ENCODE measurements at regions not wholly inside any gene's neighbourhood (a gene's known extent, or its start where the extent isn't known, plus 50 kb on each side); places are given as distances from the start of the nearest gene placed in this dataset.

- no peaks in the 10 kb centered on the region for H4K20me1 ChIP-seq (ENCODE audit: control insufficient read depth, insufficient read depth)
- H3K36me3 ChIP-seq (ENCODE audit: control insufficient read depth in 2 of 2, insufficient read depth in 2 of 2, low read length in 1 of 2): no peaks in the 10 kb centered on the region
- TF ChIP-seq SP1 (IDR thresholded peaks at IDR 0.05; ENCODE audit: low read depth, low read length) (no peak), BCL3 (IDR thresholded peaks at IDR 0.05; ENCODE audit: borderline replicate concordance, insufficient read depth, low read depth, low read length, poor library complexity, severe bottlenecking) (no peak), TARDBP (IDR thresholded peaks at IDR 0.05; ENCODE audit: borderline replicate concordance) (no peak), YBX1 (IDR thresholded peaks at IDR 0.05) (no peak), IRF3 (IDR thresholded peaks at IDR 0.05) (no peak), SUPT20H (IDR thresholded peaks at IDR 0.05; ENCODE audit: borderline replicate concordance, control insufficient read depth, low read depth, low read length) (no peak), RFX5 (IDR thresholded peaks at IDR 0.05; ENCODE audit: low read depth, low read length) (no peak), PKNOX1 (IDR thresholded peaks at IDR 0.05) (no peak), IKZF1 (conservative IDR thresholded peaks at IDR 0.05) (no peak)
- no peak overlapping the region for H3K27ac ChIP-seq (ENCODE audit: control insufficient read depth, insufficient read depth)
- no peaks in the 10 kb centered on the region for H3K9me3 ChIP-seq (replicated peaks; ENCODE audit: control insufficient read depth, insufficient read depth, low read length)
- no peak overlapping the region for H3K9ac ChIP-seq (ENCODE audit: control insufficient read depth, insufficient read depth, low read length)
- intact Hi-C loops (cut with micrococcal nuclease; ENCODE audit: unreplicated experiment): no loop called here
- H3K4me3 ChIP-seq: no peak overlapping the region
- SMC1A ChIA-PET (ENCODE audit: uncharacterized antibody, unreplicated experiment): interaction anchor here (0.7 to 1.6 kb wide), 6 partner anchors 8 to 33 kb away, joined by 3 to 4 read pairs (median 3); no protein-coding TSS in a partner anchor
- no peaks in the 10 kb centered on the region; a peak in 1 of 4 replicates for H3K27me3 ChIP-seq (replicated peaks in 1 of 2; ENCODE audit: control insufficient read depth in 2 of 2, insufficient read depth in 2 of 2, low read length in 1 of 2)
- DNase-seq (ENCODE audit: low read depth, low spot score) (no peak), FAIRE-seq (no peak), ATAC-seq (no peak)
- in situ Hi-C loops (cut with MboI): no loop called here
- H3K4me1 ChIP-seq (ENCODE audit: control insufficient read depth, insufficient read depth, low read length): peaks cover 23% of the 10 kb centered on the region
- WGBS (ENCODE audit: insufficient coverage, insufficient replicate concordance, low lambda C conversion rate, missing lambda C conversion rate): 59% methylated on average over 6 of the region's 6 CpGs
- no TSS peak for BruUV-seq (replicated peaks)
- POLR2A ChIA-PET: no interaction called here
- no peak overlapping the region for H2AFZ ChIP-seq (ENCODE audit: control insufficient read depth, low read depth, low read length)
- no peak overlapping the region for H3K4me2 ChIP-seq (ENCODE audit: control insufficient read depth, insufficient read depth)
- no peaks in the 10 kb centered on the region for H3K79me2 ChIP-seq (ENCODE audit: control insufficient read depth, insufficient read depth, low read length)
- CTCF ChIA-PET: no interaction called here
- RAD21 ChIA-PET (ENCODE audit: unreplicated experiment): interaction anchor here (0.6 to 0.9 kb wide), 3 partner anchors 107 to 163 kb away, joined by 3 read pairs; no protein-coding TSS in a partner anchor
These were observed 81.1 kb upstream of the RAPGEF2 start for GRCh38 chr4:159021597-159022385.
